ENCODE measurements at regions not wholly inside any gene's neighbourhood (a gene's known extent, or its start where the extent isn't known, plus 50 kb on each side); places are given as distances from the start of the nearest gene placed in this dataset.

DNA sequence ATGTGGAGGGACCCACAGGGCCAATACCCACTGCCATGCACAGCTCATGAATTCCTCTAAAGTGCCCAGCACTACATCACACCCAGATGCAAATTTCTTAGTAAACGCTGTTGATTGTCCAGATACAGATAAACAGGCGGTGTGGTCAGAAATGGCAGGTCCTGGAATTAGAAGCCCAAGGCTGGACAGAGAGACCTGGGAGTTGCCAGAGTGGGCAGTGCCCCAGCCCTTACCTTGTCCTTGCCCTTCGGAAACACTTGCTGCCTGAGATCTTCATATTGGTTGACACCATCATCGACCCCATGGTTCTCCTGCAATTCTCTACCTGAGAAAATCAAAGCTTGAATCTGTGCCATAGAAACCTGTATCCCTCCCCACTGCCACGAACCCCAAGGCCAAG is 149.3 kb upstream of the ETV3 start:
- no peak for DNase-seq
- H3K27ac ChIP-seq: no peak overlapping the region
- H2AFZ ChIP-seq: no peak overlapping the region
- H3K36me3 ChIP-seq (ENCODE audit: low read depth): no peaks in the 10 kb centered on the region
- H3K4me3 ChIP-seq: no peak overlapping the region
- H3K9me3 ChIP-seq (ENCODE audit: low read depth): no peaks in the 10 kb centered on the region
- no peak for TF ChIP-seq EZH2phosphoT487 (IDR thresholded peaks at IDR 0.05; ENCODE audit: insufficient read depth, low read depth)
- no peak for TF ChIP-seq EZH2 (IDR thresholded peaks at IDR 0.05; ENCODE audit: insufficient read depth, poor library complexity, severe bottlenecking)
- H3K4me2 ChIP-seq (ENCODE audit: unreplicated experiment): no peak overlapping the region
- H4K20me1 ChIP-seq (ENCODE audit: insufficient read depth): no peaks in the 10 kb centered on the region
- H3F3A ChIP-seq (ENCODE audit: insufficient read depth): no peaks in the 10 kb centered on the region
- no peaks in the 10 kb centered on the region for H3K4me1 ChIP-seq (ENCODE audit: insufficient read depth)
- WGBS, 2 experiments (ENCODE audit: low coverage in 1 of 2, low lambda C conversion rate in 2 of 2, missing lambda C conversion rate in 2 of 2): 15 to 16% methylated on average over 5 of the region's 5 CpGs
- no peaks in the 10 kb centered on the region for H3K9me2 ChIP-seq (ENCODE audit: insufficient read depth)
- H3K9ac ChIP-seq: no peak overlapping the region
- in situ Hi-C loops (cut with MboI): no loop called here
- H3K79me2 ChIP-seq (ENCODE audit: insufficient read depth): no peaks in the 10 kb centered on the region
- H3K27me3 ChIP-seq (replicated peaks; ENCODE audit: insufficient read depth): peaks cover 7% of the 10 kb centered on the region

GRCh38 chr1:157286646-157287420 is 148.6 kb upstream of the ETV3 start:
- in situ Hi-C loops (cut with MboI): no loop called here
- TF ChIP-seq EZH2 (IDR thresholded peaks at IDR 0.05; ENCODE audit: insufficient read depth, poor library complexity, severe bottlenecking) (no peak), EZH2phosphoT487 (IDR thresholded peaks at IDR 0.05; ENCODE audit: insufficient read depth, low read depth) (no peak)
- no peaks in the 10 kb centered on the region for H3K79me2 ChIP-seq (ENCODE audit: insufficient read depth)
- WGBS, 2 experiments (ENCODE audit: low coverage in 1 of 2, low lambda C conversion rate in 2 of 2, missing lambda C conversion rate in 2 of 2): 34% methylated on average over 10 of the region's 10 CpGs
- H3K36me3 ChIP-seq (ENCODE audit: low read depth): no peaks in the 10 kb centered on the region
- no peaks in the 10 kb centered on the region for H3K9me2 ChIP-seq (ENCODE audit: insufficient read depth)
- no peaks in the 10 kb centered on the region for H3F3A ChIP-seq (ENCODE audit: insufficient read depth)
- no peak overlapping the region for H2AFZ ChIP-seq
- no peak overlapping the region for H3K9ac ChIP-seq
- H4K20me1 ChIP-seq (ENCODE audit: insufficient read depth): no peaks in the 10 kb centered on the region
- H3K27ac ChIP-seq: no peak overlapping the region
- no peak overlapping the region for H3K4me3 ChIP-seq
- H3K9me3 ChIP-seq (ENCODE audit: low read depth): no peaks in the 10 kb centered on the region
- peaks cover 7% of the 10 kb centered on the region for H3K27me3 ChIP-seq (replicated peaks; ENCODE audit: insufficient read depth)
- no peak for DNase-seq
- no peaks in the 10 kb centered on the region for H3K4me1 ChIP-seq (ENCODE audit: insufficient read depth)
- H3K4me2 ChIP-seq (ENCODE audit: unreplicated experiment): no peak overlapping the region

- in situ Hi-C loops (cut with MboI): no loop called here
- no peaks in the 10 kb centered on the region for H3K9me3 ChIP-seq (ENCODE audit: low read depth)
- 18% methylated on average over 2 of the region's 2 CpGs for WGBS, 2 experiments (ENCODE audit: low coverage in 1 of 2, low lambda C conversion rate in 2 of 2, missing lambda C conversion rate in 2 of 2)
Observed at GRCh38 chr1:157286096-157286495, 147.9 kb upstream of the ETV3 start.

DNA sequence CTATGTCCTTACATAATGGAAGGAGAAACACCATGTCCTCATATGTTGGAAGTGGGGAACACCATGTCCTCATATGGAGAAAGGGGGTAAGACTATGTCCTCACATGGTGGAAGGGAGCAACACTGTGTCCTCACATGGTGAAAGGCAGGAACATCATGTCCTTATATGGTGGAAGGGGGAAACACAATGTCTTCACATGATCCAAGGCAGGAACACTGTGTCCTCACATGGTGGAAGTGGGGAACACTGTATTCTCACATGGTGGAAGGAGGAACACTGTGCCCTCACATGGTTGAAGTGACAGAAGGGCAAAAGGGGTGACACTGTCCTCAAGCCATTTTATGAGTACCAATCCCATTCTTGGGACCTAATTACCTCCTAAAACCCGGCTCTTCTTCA is 146.3 kb upstream of the ETV3 start:
- H3K4me3 ChIP-seq: no peak overlapping the region
- no peaks in the 10 kb centered on the region for H3F3A ChIP-seq (ENCODE audit: insufficient read depth)
- in situ Hi-C loops (cut with MboI): no loop called here
- TF ChIP-seq EZH2phosphoT487 (IDR thresholded peaks at IDR 0.05; ENCODE audit: insufficient read depth, low read depth) (no peak), EZH2 (IDR thresholded peaks at IDR 0.05; ENCODE audit: insufficient read depth, poor library complexity, severe bottlenecking) (no peak)
- DNase-seq: no peak
- H3K9ac ChIP-seq: no peak overlapping the region
- no peak overlapping the region for H2AFZ ChIP-seq
- H3K27me3 ChIP-seq (replicated peaks; ENCODE audit: insufficient read depth): peaks cover 12% of the 10 kb centered on the region; the same call in 1 of the 2 replicates
- no peaks in the 10 kb centered on the region for H3K36me3 ChIP-seq (ENCODE audit: low read depth)
- no peak overlapping the region for H3K4me2 ChIP-seq (ENCODE audit: unreplicated experiment)
- H3K27ac ChIP-seq: no peak overlapping the region
- no peaks in the 10 kb centered on the region for H3K9me2 ChIP-seq (ENCODE audit: insufficient read depth)
- WGBS, 2 experiments (ENCODE audit: low coverage in 1 of 2, low lambda C conversion rate in 2 of 2, missing lambda C conversion rate in 2 of 2): 0% methylated on average over 1 of the region's 1 CpG
- no peaks in the 10 kb centered on the region for H4K20me1 ChIP-seq (ENCODE audit: insufficient read depth)
- no peaks in the 10 kb centered on the region for H3K9me3 ChIP-seq (ENCODE audit: low read depth)
- no peaks in the 10 kb centered on the region for H3K79me2 ChIP-seq (ENCODE audit: insufficient read depth)
- H3K4me1 ChIP-seq (ENCODE audit: insufficient read depth): no peaks in the 10 kb centered on the region

More at GRCh38 chr1:157286096-157286495, 147.9 kb upstream of the ETV3 start:
- Histone ChIP-seq H3K9me2 (ENCODE audit: insufficient read depth) (no peaks in the 10 kb centered on the region), H3K4me1 (ENCODE audit: insufficient read depth) (no peaks in the 10 kb centered on the region), H3K79me2 (ENCODE audit: insufficient read depth) (no peaks in the 10 kb centered on the region), H3K27ac (no peak overlapping the region), H3K4me2 (ENCODE audit: unreplicated experiment) (no peak overlapping the region), H2AFZ (no peak overlapping the region), H3F3A (ENCODE audit: insufficient read depth) (no peaks in the 10 kb centered on the region), H4K20me1 (ENCODE audit: insufficient read depth) (no peaks in the 10 kb centered on the region), H3K4me3 (no peak overlapping the region), H3K36me3 (ENCODE audit: low read depth) (no peaks in the 10 kb centered on the region), H3K27me3 (replicated peaks; ENCODE audit: insufficient read depth) (peaks cover 8% of the 10 kb centered on the region), H3K9ac (no peak overlapping the region)
- TF ChIP-seq EZH2 (IDR thresholded peaks at IDR 0.05; ENCODE audit: insufficient read depth, poor library complexity, severe bottlenecking) (no peak), EZH2phosphoT487 (IDR thresholded peaks at IDR 0.05; ENCODE audit: insufficient read depth, low read depth) (no peak)
- no peak for DNase-seq
